ENCODE measurements at regions not wholly inside any gene's neighbourhood (a gene's known extent, or its start where the extent isn't known, plus 50 kb on each side); places are given as distances from the start of the nearest gene placed in this dataset.

GRCh38 chr11:19398772-19399527 lies 158.2 kb upstream of the E2F8 start:
- no peaks in the 10 kb centered on the region for H3K9me3 ChIP-seq (ENCODE audit: low read depth, low read length)
- no peak overlapping the region for H3K27ac ChIP-seq
- no peak for DNase-seq (ENCODE audit: low read depth, low spot score)
- H3K4me3 ChIP-seq: no peak overlapping the region
- no peak for TF ChIP-seq POLR2AphosphoS5 (IDR thresholded peaks at IDR 0.05; ENCODE audit: borderline replicate concordance, low read depth, low read length)
- TF ChIP-seq FOXP2 (optimal IDR thresholded peaks at IDR 0.05; ENCODE audit: control extremely low read depth, extremely low read length, insufficient read depth): no peak
- no peak for TF ChIP-seq EZH2 (IDR thresholded peaks at IDR 0.05)
- no peak overlapping the region for H3K9ac ChIP-seq (ENCODE audit: insufficient read length)
- H3K36me3 ChIP-seq (ENCODE audit: insufficient read depth, low read length): no peaks in the 10 kb centered on the region

- Histone ChIP-seq H3K27ac (no peak overlapping the region), H3K9ac (ENCODE audit: insufficient read length) (no peak overlapping the region), H3K9me3 (ENCODE audit: low read depth, low read length) (no peaks in the 10 kb centered on the region), H3K4me3 (no peak overlapping the region), H3K36me3 (ENCODE audit: insufficient read depth, low read length) (no peaks in the 10 kb centered on the region)
- no peak for DNase-seq (ENCODE audit: low read depth, low spot score)
- TF ChIP-seq POLR2AphosphoS5 (IDR thresholded peaks at IDR 0.05; ENCODE audit: borderline replicate concordance, low read depth, low read length) (no peak), FOXP2 (optimal IDR thresholded peaks at IDR 0.05; ENCODE audit: control extremely low read depth, extremely low read length, insufficient read depth) (no peak), EZH2 (IDR thresholded peaks at IDR 0.05) (no peak)
Measured at GRCh38 chr11:19398273-19398672, 157.5 kb upstream of the E2F8 start.

GRCh38 chr11:19395050-19395449 lies 154.3 kb upstream of the E2F8 start:
- no peak overlapping the region for H3K27ac ChIP-seq
- H3K4me3 ChIP-seq: no peak overlapping the region
- TF ChIP-seq FOXP2 (optimal IDR thresholded peaks at IDR 0.05; ENCODE audit: control extremely low read depth, extremely low read length, insufficient read depth) (no peak), EZH2 (IDR thresholded peaks at IDR 0.05) (no peak), POLR2AphosphoS5 (IDR thresholded peaks at IDR 0.05; ENCODE audit: borderline replicate concordance, low read depth, low read length) (no peak)
- no peak overlapping the region for H3K9ac ChIP-seq (ENCODE audit: insufficient read length)
- no peaks in the 10 kb centered on the region for H3K9me3 ChIP-seq (ENCODE audit: low read depth, low read length)
- H3K36me3 ChIP-seq (ENCODE audit: insufficient read depth, low read length): no peaks in the 10 kb centered on the region
- DNase-seq (ENCODE audit: low read depth, low spot score): no peak

GRCh38 chr11:19394525-19395016 lies 153.8 kb upstream of the E2F8 start:
- Histone ChIP-seq H3K36me3 (ENCODE audit: insufficient read depth, low read length) (no peaks in the 10 kb centered on the region), H3K27ac (no peak overlapping the region), H3K9ac (ENCODE audit: insufficient read length) (no peak overlapping the region), H3K4me3 (no peak overlapping the region), H3K9me3 (ENCODE audit: low read depth, low read length) (no peaks in the 10 kb centered on the region)
- no peak for DNase-seq (ENCODE audit: low read depth, low spot score)
- no peak for TF ChIP-seq FOXP2 (optimal IDR thresholded peaks at IDR 0.05; ENCODE audit: control extremely low read depth, extremely low read length, insufficient read depth)
- no peak for TF ChIP-seq POLR2AphosphoS5 (IDR thresholded peaks at IDR 0.05; ENCODE audit: borderline replicate concordance, low read depth, low read length)
- no peak for TF ChIP-seq EZH2 (IDR thresholded peaks at IDR 0.05)

- no peak overlapping the region for H3K27ac ChIP-seq
- no peaks in the 10 kb centered on the region for H3K9me3 ChIP-seq (ENCODE audit: low read depth, low read length)
- H3K9ac ChIP-seq (ENCODE audit: insufficient read length): no peak overlapping the region
- no peaks in the 10 kb centered on the region for H3K36me3 ChIP-seq (ENCODE audit: insufficient read depth, low read length)
- TF ChIP-seq EZH2 (IDR thresholded peaks at IDR 0.05) (no peak), POLR2AphosphoS5 (IDR thresholded peaks at IDR 0.05; ENCODE audit: borderline replicate concordance, low read depth, low read length) (no peak), FOXP2 (optimal IDR thresholded peaks at IDR 0.05; ENCODE audit: control extremely low read depth, extremely low read length, insufficient read depth) (no peak)
- H3K4me3 ChIP-seq: no peak overlapping the region
- no peak for DNase-seq (ENCODE audit: low read depth, low spot score)
Measured at GRCh38 chr11:19393941-19394340, 153.2 kb upstream of the E2F8 start.

GRCh38 chr11:19392847-19393518 lies 152.2 kb upstream of the E2F8 start:
- Histone ChIP-seq H3K27ac (no peak overlapping the region), H3K4me3 (no peak overlapping the region), H3K9ac (ENCODE audit: insufficient read length) (no peak overlapping the region), H3K9me3 (ENCODE audit: low read depth, low read length) (no peaks in the 10 kb centered on the region), H3K36me3 (ENCODE audit: insufficient read depth, low read length) (no peaks in the 10 kb centered on the region)
- no peak for DNase-seq (ENCODE audit: low read depth, low spot score)
- TF ChIP-seq EZH2 (IDR thresholded peaks at IDR 0.05) (no peak), POLR2AphosphoS5 (IDR thresholded peaks at IDR 0.05; ENCODE audit: borderline replicate concordance, low read depth, low read length) (no peak)

- H3K9ac ChIP-seq (ENCODE audit: insufficient read length): no peak overlapping the region
- no peak for TF ChIP-seq POLR2AphosphoS5 (IDR thresholded peaks at IDR 0.05; ENCODE audit: borderline replicate concordance, low read depth, low read length)
- no peak for TF ChIP-seq FOXP2 (optimal IDR thresholded peaks at IDR 0.05; ENCODE audit: control extremely low read depth, extremely low read length, insufficient read depth)
- no peak for TF ChIP-seq EZH2 (IDR thresholded peaks at IDR 0.05)
- H3K36me3 ChIP-seq (ENCODE audit: insufficient read depth, low read length): no peaks in the 10 kb centered on the region
- no peaks in the 10 kb centered on the region for H3K9me3 ChIP-seq (ENCODE audit: low read depth, low read length)
- no peak overlapping the region for H3K27ac ChIP-seq
- H3K4me3 ChIP-seq: no peak overlapping the region
- DNase-seq (ENCODE audit: low read depth, low spot score): no peak
Measured at GRCh38 chr11:19392321-19392720, 151.6 kb upstream of the E2F8 start.

- DNase-seq (ENCODE audit: low read depth, low spot score): no peak
- Histone ChIP-seq H3K4me3 (no peak overlapping the region), H3K9ac (ENCODE audit: insufficient read length) (no peak overlapping the region), H3K36me3 (ENCODE audit: insufficient read depth, low read length) (no peaks in the 10 kb centered on the region), H3K27ac (no peak overlapping the region), H3K9me3 (ENCODE audit: low read depth, low read length) (no peaks in the 10 kb centered on the region)
- TF ChIP-seq EZH2 (IDR thresholded peaks at IDR 0.05) (no peak), POLR2AphosphoS5 (IDR thresholded peaks at IDR 0.05; ENCODE audit: borderline replicate concordance, low read depth, low read length) (no peak), FOXP2 (optimal IDR thresholded peaks at IDR 0.05; ENCODE audit: control extremely low read depth, extremely low read length, insufficient read depth) (no peak)
Measured at GRCh38 chr11:19391652-19392051, 150.9 kb upstream of the E2F8 start.
